ENCODE measurements at regions not wholly inside any gene's neighbourhood (a gene's known extent, or its start where the extent isn't known, plus 50 kb on each side); places are given as distances from the start of the nearest gene placed in this dataset.
"Not testable (repeated sequence)": the region's sequence is repeated elsewhere in the genome, so short reads cannot be mapped to it uniquely, and the experiment has no call there.

- intact Hi-C loops (cut with DNase I), result no loop called here
- DNase-seq, result no peak
Measured at GRCh38 chr6:125415913-125416312, 114.1 kb upstream of the HDDC2 start.

DNA sequence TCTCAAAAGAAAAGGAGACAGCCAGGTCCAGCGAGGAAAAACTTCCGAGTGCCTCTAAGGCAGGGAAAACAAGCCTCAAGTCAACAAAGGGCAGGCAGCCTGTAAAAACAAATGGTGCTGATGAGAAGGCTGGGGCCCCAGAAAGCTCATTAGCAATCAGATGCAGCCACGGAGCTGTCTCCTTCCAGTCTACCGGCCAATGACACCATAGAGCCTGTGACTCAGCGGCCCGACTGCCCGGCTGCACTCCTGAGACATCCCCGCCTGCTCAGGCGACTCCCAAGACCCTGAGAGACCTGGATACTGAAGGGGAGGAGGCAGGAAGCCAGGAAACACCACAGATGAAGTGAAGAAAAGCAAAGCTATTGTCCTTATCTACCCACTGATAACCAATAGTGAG, 120.1 kb upstream of the HDDC2 start:
- intact Hi-C loops (cut with DNase I), result no loop called here
- peak in 39 of 42 donors; percentile 4 to 81 (median 31) for DNase-seq

GRCh38 chr6:125423047-125423446, 121.3 kb upstream of the HDDC2 start:
- intact Hi-C loops (cut with DNase I), result no loop called here
- no peak for DNase-seq

DNA sequence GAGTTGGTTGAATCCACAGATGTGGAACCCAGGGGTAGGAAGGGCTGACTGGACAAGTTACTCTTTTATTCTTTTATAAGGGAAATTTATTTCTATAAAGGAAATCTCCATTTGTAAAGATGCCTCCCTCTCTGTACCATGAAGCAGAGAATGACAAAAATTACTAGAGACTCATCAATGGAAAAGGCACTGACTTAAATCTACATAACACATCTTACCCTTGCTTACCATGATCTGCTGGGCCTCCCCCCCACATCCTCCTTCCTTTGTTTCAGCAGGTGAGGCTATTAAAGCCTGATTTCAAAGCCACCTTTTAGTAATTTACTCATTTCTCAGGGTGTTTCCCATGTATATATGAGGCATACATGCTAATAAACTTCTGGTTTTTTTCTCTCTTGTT, 130.2 kb upstream of the HDDC2 start:
- DNase-seq, result no peak
- intact Hi-C loops (cut with DNase I), result no loop called here

DNA sequence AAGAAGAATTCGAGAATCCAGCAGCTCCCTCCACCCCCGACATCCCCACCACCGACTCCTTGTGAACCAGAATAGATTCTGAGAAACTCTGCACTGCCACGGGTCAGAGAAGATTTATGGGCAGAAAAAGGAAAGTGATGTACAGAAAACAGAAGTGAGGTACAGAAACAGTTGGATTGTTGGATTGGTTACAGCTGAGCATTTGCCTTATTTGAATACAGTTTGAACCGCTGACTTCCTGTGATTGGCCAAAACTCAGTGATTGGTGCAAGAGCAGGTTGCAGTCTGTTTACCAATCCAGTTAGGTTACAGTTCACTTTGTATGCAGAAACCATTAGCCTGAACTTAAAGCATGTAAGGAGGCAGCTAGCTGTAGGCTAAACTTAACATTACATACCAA, 131.2 kb upstream of the HDDC2 start:
- intact Hi-C loops (cut with DNase I), result no loop called here
- DNase-seq, result peak in 6 of 42 donors; percentile 11 to 52 (median 17)

GRCh38 chr6:125434760-125435159, 133.0 kb upstream of the HDDC2 start:
- intact Hi-C loops (cut with DNase I), result no loop called here
- no peak for DNase-seq

GRCh38 chr6:125439512-125439911, 137.7 kb upstream of the HDDC2 start:
- no peak for DNase-seq
- intact Hi-C loops (cut with DNase I), result no loop called here

DNA sequence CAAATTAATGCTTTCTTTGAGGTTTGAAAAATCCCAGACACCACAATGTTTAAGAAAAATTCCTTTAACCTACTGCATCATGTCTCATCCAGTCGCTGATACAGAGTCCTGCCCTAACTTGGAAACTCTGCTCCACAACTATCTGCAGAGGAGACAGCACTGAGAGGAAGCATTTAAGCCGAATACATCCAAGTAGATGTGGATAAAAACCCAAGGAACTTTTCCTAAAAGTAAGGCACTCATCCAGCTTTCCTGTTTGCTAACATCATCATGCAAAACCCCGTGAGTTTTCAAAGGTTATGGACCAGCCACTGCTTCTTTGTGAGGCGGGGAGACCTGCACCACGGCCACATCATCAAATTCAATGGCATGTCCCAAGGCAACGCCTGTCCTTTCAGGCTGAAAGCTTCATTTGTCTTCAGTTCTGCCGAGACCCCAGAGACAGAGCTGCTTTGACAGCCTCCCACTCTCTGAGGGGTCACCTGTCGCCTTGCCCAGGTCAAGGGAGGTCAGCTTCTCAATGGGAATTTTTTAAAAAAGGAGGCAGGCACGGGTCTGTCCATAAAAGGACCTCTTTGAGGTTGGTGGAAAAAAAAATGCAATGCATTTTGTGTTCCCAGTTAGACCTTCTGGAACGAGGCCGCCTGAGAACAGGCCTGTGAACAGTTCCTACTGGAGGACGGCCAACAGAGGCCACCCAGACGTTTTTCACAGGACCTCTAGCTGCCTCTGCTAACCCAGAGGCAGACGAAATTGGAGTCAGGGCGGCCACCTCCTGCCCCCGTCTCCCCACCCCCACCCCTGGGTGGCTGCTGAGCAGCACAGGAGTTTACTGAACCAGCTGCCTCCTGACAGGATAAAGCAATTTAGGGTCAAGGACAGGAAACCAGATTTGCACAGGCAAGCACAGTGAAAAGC, 142.5 kb upstream of the HDDC2 start:
- intact Hi-C loops (cut with DNase I), result no loop called here
- peak in 33 of 42 donors; percentile 5 to 65 (median 24) for DNase-seq

- peak; percentile 17 to 93 (median 68) for DNase-seq
- intact Hi-C loops (cut with DNase I), result no loop called here
Measured at GRCh38 chr6:125445054-125445453, 143.3 kb upstream of the HDDC2 start.

GRCh38 chr6:125446011-125446410, 144.2 kb upstream of the HDDC2 start:
- DNase-seq, result peak in 1 of 42 donors; percentile 2
- intact Hi-C loops (cut with DNase I), result no loop called here

- intact Hi-C loops (cut with DNase I), result no loop called here
- DNase-seq, result no peak
Measured at GRCh38 chr6:125451750-125452149, 150.0 kb upstream of the HDDC2 start.

DNA sequence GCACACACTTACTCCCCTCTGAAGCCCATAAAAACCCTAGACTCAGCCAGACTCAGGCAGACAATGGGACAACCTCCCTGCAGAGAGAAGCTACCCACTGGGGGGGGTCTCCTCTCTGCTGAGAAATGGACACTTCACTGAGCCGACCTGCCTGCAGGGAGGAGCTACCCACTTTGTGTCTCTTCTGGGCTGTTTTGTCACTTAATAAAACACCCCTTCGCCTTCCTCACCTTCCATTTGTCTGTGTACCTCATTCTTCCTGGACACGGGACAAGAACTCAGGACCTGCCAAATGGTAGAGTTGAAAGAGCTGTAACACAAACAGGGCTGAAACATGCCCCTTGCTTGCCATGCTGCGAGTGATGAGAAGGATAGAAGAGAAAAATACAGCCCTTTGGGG, 151.7 kb upstream of the HDDC2 start:
- intact Hi-C loops (cut with DNase I), result no loop called here
- DNase-seq, result no peak

DNA sequence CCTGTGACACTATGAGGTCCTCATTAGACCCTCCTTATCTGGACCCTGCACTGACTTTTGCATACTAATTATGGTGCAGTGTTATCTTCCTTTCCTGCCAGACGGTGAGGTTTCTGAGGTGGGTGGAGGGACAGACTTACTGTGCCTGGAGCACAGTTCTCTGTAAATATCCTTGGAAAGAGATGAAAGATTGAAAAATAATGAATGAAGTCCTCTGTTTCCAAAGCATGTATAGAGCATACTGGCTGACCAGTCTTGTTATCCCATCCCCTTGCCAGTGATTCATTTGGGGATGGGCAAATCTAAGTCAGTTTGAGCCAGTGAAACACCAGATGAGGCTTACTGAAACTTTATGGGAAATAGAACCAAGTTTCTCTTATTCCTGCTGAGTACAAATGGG, 152.6 kb upstream of the HDDC2 start:
- intact Hi-C loops (cut with DNase I), result no loop called here

GRCh38 chr6:125458493-125458892, 156.7 kb upstream of the HDDC2 start:
- DNase-seq; intact Hi-C loops (cut with DNase I): not testable (repeated sequence)

More for the DNA sequence above, 152.6 kb upstream of the HDDC2 start:
- DNase-seq, result no peak

DNA sequence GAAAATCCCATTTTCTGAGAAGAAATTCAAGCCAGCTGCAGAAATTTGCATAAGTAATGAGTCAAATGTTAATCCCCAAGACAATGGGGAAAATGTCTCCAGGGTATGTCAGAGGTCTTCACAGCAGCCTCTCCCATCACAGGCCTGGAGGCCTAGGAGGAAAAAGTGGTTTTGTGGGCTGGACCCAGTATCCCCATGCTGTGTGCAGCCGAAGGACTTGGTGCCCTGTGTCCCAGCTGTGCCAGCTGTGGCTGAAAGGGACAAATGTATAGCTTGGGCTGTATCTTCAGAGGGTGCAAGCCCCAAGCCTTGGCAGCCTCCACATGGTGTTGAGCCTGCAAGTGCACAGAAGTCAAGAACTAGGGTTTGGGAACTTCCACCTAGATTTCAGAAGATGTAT, 163.6 kb upstream of the HDDC2 start:
- intact Hi-C loops (cut with DNase I); DNase-seq: not testable (repeated sequence)

DNA sequence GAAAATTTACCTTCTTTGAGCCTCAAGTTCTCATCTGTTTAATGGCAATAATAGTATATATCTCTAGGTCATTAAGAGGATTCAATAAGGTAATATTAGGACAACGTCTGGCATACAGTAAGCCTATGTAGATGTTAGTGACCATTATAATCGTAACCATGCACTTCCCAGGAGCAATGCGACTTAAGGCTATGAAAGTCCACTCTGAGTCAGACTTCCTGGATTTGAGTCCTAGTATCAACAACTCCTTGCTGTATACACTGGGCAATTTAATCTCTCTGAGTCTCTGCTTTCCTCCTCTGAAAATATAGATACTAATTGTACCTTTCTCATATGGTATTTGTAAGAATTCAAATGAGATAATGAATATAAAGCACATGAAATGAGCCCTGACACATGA, 168.1 kb upstream of the HDDC2 start:
- intact Hi-C loops (cut with DNase I), result no loop called here
- DNase-seq, result no peak

DNA sequence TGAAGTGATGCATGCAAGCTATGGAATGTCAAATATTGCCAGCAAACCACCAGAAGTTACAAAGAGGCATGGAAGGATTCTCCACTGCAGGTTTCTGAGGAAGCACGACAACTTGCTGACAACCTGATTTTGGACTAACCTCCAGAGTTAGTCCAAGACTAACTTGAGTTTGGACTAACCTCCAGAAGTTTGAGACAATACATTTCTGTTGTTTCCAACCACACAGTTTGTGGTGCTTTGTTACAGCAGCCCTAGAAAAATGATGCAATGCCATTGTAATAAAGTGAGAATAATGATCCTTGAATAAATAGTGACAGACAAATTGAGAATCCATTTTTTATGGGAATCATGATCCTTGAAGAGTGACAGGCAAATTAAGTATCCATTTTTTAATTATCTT, 169.9 kb upstream of the HDDC2 start:
- intact Hi-C loops (cut with DNase I), result no loop called here
- DNase-seq, result no peak

- no peak for DNase-seq
- intact Hi-C loops (cut with DNase I), result no loop called here
Measured at GRCh38 chr6:125474061-125474460, 172.3 kb upstream of the HDDC2 start.

- no peak for DNase-seq
- intact Hi-C loops (cut with DNase I), result no loop called here
Measured at GRCh38 chr6:125477156-125477555, 175.4 kb upstream of the HDDC2 start.

DNA sequence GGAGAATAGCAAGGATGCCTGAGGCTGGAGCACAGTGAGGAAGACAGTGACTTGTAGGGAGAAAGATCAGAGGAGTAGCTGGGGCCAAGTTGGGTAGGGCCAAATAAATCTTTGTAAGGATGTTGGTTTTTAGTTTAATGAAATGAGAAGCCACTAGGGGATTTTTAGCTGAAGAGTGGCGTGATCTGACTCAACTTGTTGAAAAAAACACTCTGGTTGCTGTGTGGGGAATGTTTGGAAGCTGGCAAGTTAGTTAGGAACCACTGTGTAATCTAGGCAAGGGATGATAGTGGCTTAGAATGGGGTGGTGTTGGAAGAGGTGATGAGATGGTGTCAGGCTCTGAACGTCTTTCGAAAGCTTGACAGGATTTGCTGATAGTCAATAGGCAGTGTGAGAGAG, 176.1 kb upstream of the HDDC2 start:
- intact Hi-C loops (cut with DNase I), result no loop called here
- no peak for DNase-seq

DNA sequence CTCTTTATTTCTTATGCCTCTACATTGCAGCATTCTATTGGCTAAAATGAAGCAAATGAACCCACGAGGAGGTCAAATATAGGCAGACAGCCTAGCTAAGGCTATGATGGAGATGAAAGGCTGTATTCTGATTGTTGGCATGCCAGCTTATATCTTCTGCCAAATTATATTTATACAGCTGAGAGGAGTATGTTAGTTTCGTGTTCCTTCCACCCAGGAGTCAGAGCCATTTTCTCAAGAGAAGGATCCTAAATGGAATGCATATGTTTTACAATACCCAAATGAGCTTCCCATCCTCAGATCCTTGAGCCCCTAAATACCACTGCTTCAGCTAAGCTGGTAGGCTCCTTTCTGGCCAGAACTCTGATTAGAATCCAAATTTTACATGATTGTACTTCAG, 178.4 kb upstream of the HDDC2 start:
- DNase-seq, result no peak
- intact Hi-C loops (cut with DNase I), result no loop called here
